NCI-H2196 treated with DMSO at 0.1 percent for 48 hours (cell line): ENCODE measurements at regions not wholly inside any gene's neighbourhood (a gene's known extent, or its start where the extent isn't known, plus 50 kb on each side); places are given as distances from the start of the nearest gene placed in this dataset.
"Not testable (repeated sequence)": the region's sequence is repeated elsewhere in the genome, so short reads cannot be mapped to it uniquely, and the experiment has no call there.

ENCODE experiments used
- DNase-seq: peaks from one replicate; lab custom pipeline; 2025; ENCODE audit not compliant: unreplicated experiment; lab: John Stamatoyannopoulos, UW

GRCh38 chr12:96085475-96085874 lies 50.1 kb upstream of the LTA4H start:
- DNase-seq = no peak

- DNase-seq = not testable (repeated sequence)
These were observed 50.8 kb upstream of the LTA4H start for GRCh38 chr12:96086190-96086589.

- no peak for DNase-seq
These were observed 56.4 kb upstream of the LTA4H start for GRCh38 chr12:96091833-96092232.

GRCh38 chr12:96093543-96094196 lies 58.3 kb upstream of the LTA4H start:
- peak; percentile 45 for DNase-seq

GRCh38 chr12:96094201-96094600 lies 58.8 kb upstream of the LTA4H start:
- peak; percentile 45 for DNase-seq

- no peak for DNase-seq
These were observed 63.2 kb upstream of the LTA4H start for GRCh38 chr12:96098631-96099030.

GRCh38 chr12:96099421-96099820 lies 64.0 kb upstream of the LTA4H start:
- DNase-seq = no peak

- DNase-seq = no peak
These were observed 64.6 kb upstream of the LTA4H start for GRCh38 chr12:96099986-96100385.

- no peak for DNase-seq
These were observed 66.4 kb upstream of the LTA4H start for GRCh38 chr12:96101806-96102205.

- no peak for DNase-seq
These were observed 67.8 kb upstream of the LTA4H start for GRCh38 chr12:96103067-96103644.

- no peak for DNase-seq
These were observed 69.2 kb upstream of the LTA4H start for GRCh38 chr12:96104566-96104965.

- no peak for DNase-seq
These were observed 70.8 kb upstream of the LTA4H start for GRCh38 chr12:96106137-96106536.

GRCh38 chr12:96107236-96107635 lies 71.8 kb upstream of the LTA4H start:
- no peak for DNase-seq

GRCh38 chr12:96108321-96108720 lies 72.9 kb upstream of the LTA4H start:
- no peak for DNase-seq

GRCh38 chr12:96108941-96109340 lies 73.6 kb upstream of the LTA4H start:
- DNase-seq = not testable (repeated sequence)

- DNase-seq = no peak
These were observed 77.3 kb upstream of the LTA4H start for GRCh38 chr12:96112733-96113132.

- DNase-seq = no peak
These were observed 76.7 kb upstream of the ELK3 start for GRCh38 chr12:96117460-96117859.

GRCh38 chr12:96120359-96121100 lies 73.6 kb upstream of the ELK3 start:
- DNase-seq = no peak

GRCh38 chr12:96121271-96121711 lies 72.9 kb upstream of the ELK3 start:
- DNase-seq = no peak

GRCh38 chr12:96128292-96128691 lies 65.9 kb upstream of the ELK3 start:
- not testable (repeated sequence) for DNase-seq

GRCh38 chr12:96130396-96131059 lies 63.6 kb upstream of the ELK3 start:
- DNase-seq = no peak
